HK-2 (cell line): ENCODE measurements at regions not wholly inside any gene's neighbourhood (a gene's known extent, or its start where the extent isn't known, plus 50 kb on each side); places are given as distances from the start of the nearest gene placed in this dataset.
"Not testable (repeated sequence)": the region's sequence is repeated elsewhere in the genome, so short reads cannot be mapped to it uniquely, and the experiment has no call there.

ENCODE experiments used
- DNase-seq: peaks from one replicate; pipeline ENCODE4 v3.0.0-alpha.2; 2018; ENCODE audit not compliant: unreplicated experiment

- DNase-seq = no peak
Measured at GRCh38 chr19:28737021-28737895, 475.7 kb downstream of the UQCRFS1 start.

DNA sequence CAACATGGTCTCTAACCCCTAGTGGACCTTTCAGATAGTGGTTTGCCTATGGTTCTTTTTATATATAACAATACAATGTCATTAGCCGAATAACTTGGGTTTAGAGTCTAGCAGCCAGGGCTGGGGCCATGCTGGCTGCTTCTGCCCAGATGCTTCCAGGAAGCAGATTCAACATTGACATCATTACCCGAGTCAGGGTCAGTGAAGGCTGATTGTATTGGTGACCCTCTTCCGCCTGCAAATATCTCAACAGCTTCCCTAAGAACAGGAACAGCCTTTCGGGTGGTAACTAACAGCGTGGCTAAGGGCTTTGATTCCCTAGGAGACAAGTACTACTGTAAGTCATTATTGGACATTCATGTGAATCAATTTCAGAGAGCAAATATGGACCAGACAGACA is 476.4 kb downstream of the UQCRFS1 start:
- no peak for DNase-seq

- DNase-seq = no peak
Measured at GRCh38 chr19:28731577-28731976, 481.4 kb downstream of the UQCRFS1 start.

GRCh38 chr19:28730791-28731512 is 482.0 kb downstream of the UQCRFS1 start:
- no peak for DNase-seq

- peak; percentile 83 for DNase-seq
Measured at GRCh38 chr19:28727480-28728159, 485.3 kb downstream of the UQCRFS1 start.

DNA sequence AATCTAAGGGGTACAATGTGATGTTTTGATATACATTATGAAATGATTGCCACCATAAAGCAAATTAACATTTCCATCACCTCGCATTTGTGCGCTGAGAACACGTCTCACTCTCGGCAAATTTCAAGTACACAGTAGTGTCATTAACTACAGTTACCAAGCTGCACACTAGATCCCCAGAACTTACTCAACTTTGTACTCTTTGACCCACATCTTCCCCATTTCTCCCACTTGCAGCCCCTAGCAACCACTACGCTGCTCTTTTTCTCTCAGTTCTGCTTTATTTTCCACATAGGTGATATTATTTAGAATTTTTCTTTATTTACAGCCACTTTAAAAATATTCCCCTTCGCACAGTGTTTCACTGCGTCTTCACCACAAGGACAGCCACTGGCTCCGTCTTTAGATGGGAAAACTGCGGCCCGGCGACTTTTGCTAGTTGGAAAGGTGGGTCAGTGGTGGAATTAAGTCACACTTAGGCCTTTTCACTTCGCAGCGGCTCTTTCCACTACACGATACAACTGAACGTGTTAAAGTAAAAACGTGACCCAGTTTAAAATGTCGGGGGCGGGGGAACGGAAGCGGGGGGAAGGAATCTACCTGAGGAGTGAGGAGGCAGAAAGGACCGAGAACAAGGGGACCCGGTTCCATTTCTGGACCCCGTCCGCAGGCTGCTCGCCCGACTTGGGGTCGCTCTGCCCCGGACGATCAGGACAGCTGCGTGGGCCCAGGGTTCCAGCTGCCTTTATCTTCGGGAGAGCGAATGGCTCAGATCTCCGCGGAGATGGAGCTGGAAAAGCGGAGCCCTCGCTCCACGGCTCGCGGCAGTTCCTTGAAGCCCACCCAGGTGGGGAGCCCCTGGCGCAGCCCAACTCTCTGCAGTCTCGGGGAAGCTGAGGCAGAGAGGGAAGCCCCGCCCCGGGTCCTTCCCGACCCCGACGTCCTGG is 486.1 kb downstream of the UQCRFS1 start:
- no peak for DNase-seq

- no peak for DNase-seq
Measured at GRCh38 chr19:28718909-28719308, 494.0 kb downstream of the UQCRFS1 start.

- peak; percentile 21 for DNase-seq
Measured at GRCh38 chr19:28715157-28715556, 497.8 kb downstream of the UQCRFS1 start.

GRCh38 chr19:28711411-28711810 is 501.5 kb downstream of the UQCRFS1 start:
- no peak for DNase-seq

DNA sequence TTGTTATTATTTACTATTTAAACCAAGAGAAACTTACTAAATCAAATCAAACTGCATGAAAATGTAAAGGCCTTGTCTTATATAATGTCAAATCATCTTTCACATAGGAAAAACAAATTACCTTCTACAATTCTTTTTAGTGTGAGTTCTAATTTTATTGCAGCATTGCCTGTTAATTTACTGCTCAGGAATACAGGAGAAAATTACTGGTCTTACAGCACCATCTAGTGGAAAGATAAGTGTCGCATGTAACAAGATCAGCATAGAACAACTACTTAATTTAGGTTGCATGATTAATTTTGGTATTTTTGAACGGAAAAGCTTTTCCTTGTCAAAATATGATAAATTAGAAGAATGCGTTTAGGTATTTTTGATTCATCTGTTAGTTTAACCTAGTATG is 502.7 kb downstream of the UQCRFS1 start:
- DNase-seq = no peak

DNA sequence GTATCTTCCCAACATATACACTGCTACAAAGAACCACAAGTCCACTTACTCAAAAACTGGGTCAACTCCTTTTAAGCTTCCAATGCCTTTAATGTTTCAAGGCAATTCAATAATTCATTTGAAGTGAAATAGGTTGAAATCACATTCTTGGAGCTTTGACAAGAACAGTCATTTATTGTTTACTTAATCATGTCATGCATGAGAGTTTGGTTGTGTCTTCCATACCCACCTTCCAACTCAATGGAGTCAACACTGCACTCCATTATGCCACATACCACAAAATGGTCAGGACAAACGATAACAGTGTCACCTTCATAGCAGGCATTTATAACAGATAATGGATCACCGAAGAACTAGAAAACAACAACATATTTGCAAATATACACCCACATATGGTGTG is 506.3 kb downstream of the UQCRFS1 start:
- DNase-seq = no peak

DNA sequence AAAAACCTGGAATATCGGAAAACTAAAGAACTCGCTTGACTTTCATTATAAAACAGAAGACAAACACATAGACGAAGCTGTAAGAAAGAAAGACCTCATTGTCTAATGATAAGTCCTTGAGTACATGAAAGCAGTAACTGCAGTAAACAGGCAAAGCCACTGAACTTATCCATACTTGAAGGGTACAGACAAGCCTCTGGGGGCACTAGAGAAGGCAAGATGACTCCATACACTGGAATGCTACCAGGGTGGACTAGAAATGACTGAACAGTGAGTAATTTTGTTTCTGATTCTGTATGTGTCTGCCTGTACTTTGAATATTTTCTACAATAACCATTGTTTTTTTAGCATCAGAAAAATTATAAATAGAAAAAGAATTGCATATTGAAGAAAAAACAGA is 507.9 kb downstream of the UQCRFS1 start:
- DNase-seq = peak; percentile 45

DNA sequence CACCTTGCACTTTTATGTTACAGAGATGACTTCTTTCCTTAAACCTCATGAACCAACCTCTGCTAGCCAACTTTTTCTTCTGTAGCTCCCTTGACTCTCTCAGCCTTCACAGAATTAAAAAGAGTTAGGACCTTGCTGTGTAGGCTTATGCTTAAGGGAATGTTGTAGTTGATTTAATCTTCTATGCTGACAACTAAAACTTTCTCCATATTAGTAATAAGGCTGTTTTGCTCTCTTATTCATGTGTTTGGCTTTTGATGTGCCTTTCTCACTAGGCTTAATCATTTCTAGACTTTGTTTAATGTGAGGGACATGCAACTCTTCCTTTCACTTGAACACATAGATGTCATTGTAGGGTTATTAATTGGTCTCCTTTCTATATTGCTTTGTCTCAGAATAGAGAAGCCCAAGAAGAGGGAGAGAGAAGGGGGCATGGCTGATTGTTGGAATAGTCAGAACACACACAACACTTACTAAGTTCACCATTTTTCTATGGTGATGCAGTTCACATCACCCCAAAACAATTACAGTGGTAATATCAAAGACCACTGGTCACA is 509.5 kb downstream of the UQCRFS1 start:
- DNase-seq = no peak

DNA sequence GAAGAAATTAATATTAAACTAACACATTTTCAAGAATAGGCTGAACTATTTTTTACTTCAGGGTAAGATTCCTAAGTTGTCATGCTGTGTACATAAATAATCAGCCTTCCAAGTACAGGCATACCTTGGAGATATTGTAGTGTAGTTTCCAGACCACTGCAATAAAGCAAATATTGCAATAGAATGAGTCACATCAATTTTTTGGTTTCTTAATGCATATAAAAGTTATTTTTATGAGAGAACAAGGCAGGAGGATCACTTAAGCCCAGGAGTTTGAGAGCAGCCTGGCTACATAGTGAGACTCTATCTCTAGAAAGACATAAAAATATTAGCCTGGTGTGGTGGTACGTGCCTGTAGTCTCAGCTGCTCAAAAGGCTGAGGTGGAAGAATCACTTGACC is 511.5 kb downstream of the UQCRFS1 start:
- DNase-seq = no peak

- no peak for DNase-seq
Measured at GRCh38 chr19:28700176-28700575, 512.8 kb downstream of the UQCRFS1 start.

- no peak for DNase-seq
Measured at GRCh38 chr19:28697308-28697707, 515.6 kb downstream of the UQCRFS1 start.

GRCh38 chr19:28694812-28695211 is 518.1 kb downstream of the UQCRFS1 start:
- DNase-seq = no peak

- DNase-seq = no peak
Measured at GRCh38 chr19:28691683-28692082, 521.3 kb downstream of the UQCRFS1 start.

GRCh38 chr19:28689464-28689863 is 523.5 kb downstream of the UQCRFS1 start:
- not testable (repeated sequence) for DNase-seq

DNA sequence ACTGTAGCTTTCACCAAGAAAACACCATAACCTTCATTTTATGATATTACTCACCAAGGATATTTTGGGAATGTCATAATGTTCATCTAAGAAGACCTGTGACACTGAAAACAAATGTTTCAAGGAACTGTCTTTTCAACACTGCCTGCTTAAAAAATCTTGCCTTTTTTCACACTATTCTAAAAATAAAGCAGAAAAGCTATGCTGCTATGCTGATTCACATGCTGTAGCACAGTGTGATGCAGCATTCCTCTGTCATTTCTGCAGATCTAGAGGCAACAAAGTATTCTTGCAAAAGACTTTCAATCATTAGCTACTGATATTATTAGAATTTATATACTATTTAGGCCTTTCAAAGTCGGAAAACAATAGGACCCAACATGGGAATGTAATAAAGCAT is 525.7 kb downstream of the UQCRFS1 start:
- DNase-seq = no peak

DNA sequence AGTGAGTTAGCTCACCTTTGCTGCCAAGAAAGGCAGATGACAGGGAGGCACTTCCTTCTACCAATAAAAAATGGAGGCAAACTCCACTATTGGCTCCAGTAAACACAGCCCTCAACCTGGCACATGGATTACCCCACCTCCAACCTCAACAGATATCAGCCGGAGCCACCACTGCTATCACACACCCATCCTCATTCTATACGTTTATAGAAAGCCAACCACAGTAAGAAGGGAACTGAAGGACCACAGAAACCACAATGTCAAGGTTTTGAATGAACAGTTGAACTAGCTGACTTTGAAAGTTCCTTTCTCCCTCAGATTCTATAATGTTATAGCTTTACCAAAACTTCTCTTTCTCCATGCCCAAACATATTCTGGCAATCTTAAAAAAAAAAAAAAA is 526.2 kb downstream of the UQCRFS1 start:
- DNase-seq = no peak
